ENCODE measurements at regions not wholly inside any gene's neighbourhood (a gene's known extent, or its start where the extent isn't known, plus 50 kb on each side); places are given as distances from the start of the nearest gene placed in this dataset.

- FAIRE-seq, result no peak
These were observed 116.6 kb downstream of the SLC25A47 start for GRCh38 chr14:100439781-100440180.

- peak; percentile 72 for FAIRE-seq
These were observed 117.1 kb downstream of the SLC25A47 start for GRCh38 chr14:100440207-100440631.

GRCh38 chr14:100440758-100441203 is 117.6 kb downstream of the SLC25A47 start:
- FAIRE-seq, result no peak

GRCh38 chr14:100441271-100441947 is 118.3 kb downstream of the SLC25A47 start:
- no peak for FAIRE-seq

GRCh38 chr14:100442036-100442435 is 118.9 kb downstream of the SLC25A47 start:
- no peak for FAIRE-seq

GRCh38 chr14:100442498-100443490 is 119.7 kb downstream of the SLC25A47 start:
- no peak for FAIRE-seq

GRCh38 chr14:100443603-100444002 is 120.5 kb downstream of the SLC25A47 start:
- FAIRE-seq, result peak; percentile 82

GRCh38 chr14:100445436-100446088 is 122.4 kb downstream of the SLC25A47 start:
- FAIRE-seq, result no peak

- FAIRE-seq, result no peak
These were observed 123.4 kb downstream of the SLC25A47 start for GRCh38 chr14:100446572-100446971.

- no peak for FAIRE-seq
These were observed 125.2 kb downstream of the SLC25A47 start for GRCh38 chr14:100448376-100448775.

GRCh38 chr14:100449225-100449987 is 126.3 kb downstream of the SLC25A47 start:
- FAIRE-seq, result no peak

GRCh38 chr14:100450049-100450448 is 126.9 kb downstream of the SLC25A47 start:
- no peak for FAIRE-seq

GRCh38 chr14:100450736-100451135 is 127.6 kb downstream of the SLC25A47 start:
- FAIRE-seq, result no peak

GRCh38 chr14:100451264-100451663 is 128.1 kb downstream of the SLC25A47 start:
- FAIRE-seq, result no peak

GRCh38 chr14:100453930-100454329 is 130.8 kb downstream of the SLC25A47 start:
- no peak for FAIRE-seq

- FAIRE-seq, result no peak
These were observed 131.3 kb downstream of the SLC25A47 start for GRCh38 chr14:100454437-100454836.

GRCh38 chr14:100463937-100464336 is 123.3 kb downstream of the BEGAIN start:
- FAIRE-seq, result no peak

- no peak for FAIRE-seq
These were observed 120.9 kb downstream of the BEGAIN start for GRCh38 chr14:100466111-100466856.

- FAIRE-seq, result no peak
These were observed 120.0 kb downstream of the BEGAIN start for GRCh38 chr14:100467046-100467750.

- no peak for FAIRE-seq
These were observed 119.3 kb downstream of the BEGAIN start for GRCh38 chr14:100467939-100468338.

- no peak for FAIRE-seq
These were observed 118.7 kb downstream of the BEGAIN start for GRCh38 chr14:100468557-100468956.

Data from G401.6 (cell line).